ENCODE measurements at regions not wholly inside any gene's neighbourhood (a gene's known extent, or its start where the extent isn't known, plus 50 kb on each side); places are given as distances from the start of the nearest gene placed in this dataset.
"Not testable (repeated sequence)": the region's sequence is repeated elsewhere in the genome, so short reads cannot be mapped to it uniquely, and the experiment has no call there.

DNA sequence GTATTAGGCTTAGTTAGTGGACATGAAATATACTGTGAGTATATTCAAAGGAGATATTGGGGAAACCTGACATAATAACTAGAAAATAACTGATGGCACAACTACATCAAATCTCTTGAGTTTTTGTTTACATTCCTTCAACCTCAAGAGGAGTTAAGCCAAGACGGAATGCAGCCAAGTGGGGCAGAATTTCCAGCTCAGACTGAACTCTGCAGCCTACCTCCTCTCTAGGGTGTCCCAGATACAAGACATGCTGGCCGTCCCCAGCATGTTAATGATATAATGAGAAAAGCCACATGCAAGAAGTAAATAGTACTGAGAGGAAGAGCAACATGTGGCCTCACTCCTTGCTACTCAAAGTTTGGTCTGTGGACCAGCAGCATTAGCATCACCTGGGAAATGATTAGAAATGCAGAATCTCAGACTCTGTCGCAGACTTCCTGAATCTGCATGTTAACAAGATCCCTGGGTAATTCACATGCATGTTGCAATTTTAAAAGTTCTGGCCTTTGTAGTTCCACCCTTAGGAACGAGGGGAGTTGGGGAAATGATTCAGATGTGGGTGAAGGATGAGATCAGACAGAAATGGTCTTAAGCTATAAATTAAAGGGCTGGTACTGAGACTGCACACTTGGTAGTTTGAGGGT is 118.4 kb upstream of the CACUL1 start:
- H3K9me3 ChIP-seq (ENCODE audit: control insufficient read depth in 1 of 2, low read length in 2 of 2) = peaks cover 0 to 3% of the 10 kb centered on the region in 2 donors
- H3K36me3 ChIP-seq (ENCODE audit: control insufficient read depth in 1 of 2, insufficient read depth in 2 of 2, low read length in 2 of 2) = no peaks in the 10 kb centered on the region
- no peaks in the 10 kb centered on the region for H3K4me1 ChIP-seq (ENCODE audit: control insufficient read depth in 1 of 2, insufficient read depth in 2 of 2, low read length in 2 of 2)
- H3K27ac ChIP-seq (ENCODE audit: low read depth, low read length) = no peak overlapping the region
- H3K9ac ChIP-seq (ENCODE audit: low read depth in 1 of 2, low read length in 2 of 2) = no peak overlapping the region
- H3K4me3 ChIP-seq (ENCODE audit: low read depth in 1 of 2, low read length in 2 of 2) = no peak overlapping the region
- H3K27me3 ChIP-seq (ENCODE audit: control insufficient read depth in 1 of 2, insufficient read depth in 2 of 2, low read length in 2 of 2) = peaks cover 0 to 8% of the 10 kb centered on the region in 2 donors

DNA sequence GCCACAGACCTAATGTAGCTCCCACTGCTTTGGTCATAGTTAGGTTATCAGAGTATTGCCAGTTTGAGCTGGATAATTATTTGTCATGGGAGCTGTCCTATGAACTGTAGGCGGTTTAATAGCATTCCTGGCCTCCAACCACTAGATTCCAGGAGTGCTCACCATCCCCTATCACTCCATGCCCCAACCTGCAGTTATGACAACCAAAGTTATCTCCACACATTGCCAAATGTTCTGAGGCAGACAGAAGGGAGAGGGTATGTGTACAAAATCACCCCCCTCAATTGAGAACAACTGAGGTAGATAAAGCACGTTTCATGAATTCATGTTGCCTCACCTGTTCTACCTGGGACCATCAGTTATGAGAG is 119.0 kb upstream of the CACUL1 start:
- H3K9ac ChIP-seq (ENCODE audit: low read depth in 1 of 2, low read length in 2 of 2) = no peak overlapping the region
- no peak overlapping the region for H3K27ac ChIP-seq (ENCODE audit: low read depth, low read length)
- H3K27me3 ChIP-seq (ENCODE audit: control insufficient read depth in 1 of 2, insufficient read depth in 2 of 2, low read length in 2 of 2) = peaks cover 0 to 8% of the 10 kb centered on the region in 2 donors
- no peaks in the 10 kb centered on the region for H3K36me3 ChIP-seq (ENCODE audit: control insufficient read depth in 1 of 2, insufficient read depth in 2 of 2, low read length in 2 of 2)
- no peaks in the 10 kb centered on the region for H3K4me1 ChIP-seq (ENCODE audit: control insufficient read depth in 1 of 2, insufficient read depth in 2 of 2, low read length in 2 of 2)
- no peak overlapping the region for H3K4me3 ChIP-seq (ENCODE audit: low read depth in 1 of 2, low read length in 2 of 2)
- H3K9me3 ChIP-seq (ENCODE audit: control insufficient read depth in 1 of 2, low read length in 2 of 2) = peaks cover 0 to 3% of the 10 kb centered on the region in 2 donors

GRCh38 chr10:118874171-118874570 is 119.4 kb upstream of the CACUL1 start:
- H3K4me1 ChIP-seq (ENCODE audit: control insufficient read depth in 1 of 2, insufficient read depth in 2 of 2, low read length in 2 of 2) = no peaks in the 10 kb centered on the region

DNA sequence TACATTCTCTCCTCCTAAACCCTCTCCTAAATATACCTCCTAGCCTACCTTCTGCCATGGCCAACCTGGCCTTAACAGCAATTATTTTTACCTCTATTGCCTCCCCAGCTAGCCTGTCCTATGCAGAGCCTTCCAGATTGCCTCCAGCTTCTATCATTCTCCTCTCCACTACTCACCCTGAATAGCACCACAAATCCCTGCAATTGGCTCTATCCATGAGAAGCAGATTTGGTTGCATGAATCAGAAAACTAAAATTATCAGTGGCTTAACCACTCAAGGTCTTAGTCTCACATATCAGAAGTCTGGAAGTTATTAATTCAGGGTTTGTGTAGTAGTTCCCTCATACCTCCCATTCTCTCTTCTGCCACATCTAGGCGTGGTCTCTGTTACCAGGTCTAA is 120.3 kb upstream of the CACUL1 start:
- Histone ChIP-seq H3K27me3 (ENCODE audit: control insufficient read depth in 1 of 2, insufficient read depth in 2 of 2, low read length in 2 of 2) (peaks cover 0 to 8% of the 10 kb centered on the region in 2 donors), H3K9ac (ENCODE audit: low read depth in 1 of 2, low read length in 2 of 2) (no peak overlapping the region), H3K4me1 (ENCODE audit: control insufficient read depth in 1 of 2, insufficient read depth in 2 of 2, low read length in 2 of 2) (no peaks in the 10 kb centered on the region), H3K27ac (ENCODE audit: low read depth, low read length) (no peak overlapping the region), H3K36me3 (ENCODE audit: control insufficient read depth in 1 of 2, insufficient read depth in 2 of 2, low read length in 2 of 2) (no peaks in the 10 kb centered on the region), H3K4me3 (ENCODE audit: low read depth in 1 of 2, low read length in 2 of 2) (no peak overlapping the region), H3K9me3 (ENCODE audit: control insufficient read depth in 1 of 2, low read length in 2 of 2) (peaks cover 0 to 3% of the 10 kb centered on the region in 2 donors)

More at GRCh38 chr10:118874171-118874570, 119.4 kb upstream of the CACUL1 start:
- no peak overlapping the region for H3K27ac ChIP-seq (ENCODE audit: low read depth, low read length)
- no peak overlapping the region for H3K4me3 ChIP-seq (ENCODE audit: low read depth in 1 of 2, low read length in 2 of 2)
- peaks cover 0 to 3% of the 10 kb centered on the region in 2 donors for H3K9me3 ChIP-seq (ENCODE audit: control insufficient read depth in 1 of 2, low read length in 2 of 2)
- no peaks in the 10 kb centered on the region for H3K36me3 ChIP-seq (ENCODE audit: control insufficient read depth in 1 of 2, insufficient read depth in 2 of 2, low read length in 2 of 2)
- H3K27me3 ChIP-seq (ENCODE audit: control insufficient read depth in 1 of 2, insufficient read depth in 2 of 2, low read length in 2 of 2) = peaks cover 0 to 8% of the 10 kb centered on the region in 2 donors
- H3K9ac ChIP-seq (ENCODE audit: low read depth in 1 of 2, low read length in 2 of 2) = no peak overlapping the region

DNA sequence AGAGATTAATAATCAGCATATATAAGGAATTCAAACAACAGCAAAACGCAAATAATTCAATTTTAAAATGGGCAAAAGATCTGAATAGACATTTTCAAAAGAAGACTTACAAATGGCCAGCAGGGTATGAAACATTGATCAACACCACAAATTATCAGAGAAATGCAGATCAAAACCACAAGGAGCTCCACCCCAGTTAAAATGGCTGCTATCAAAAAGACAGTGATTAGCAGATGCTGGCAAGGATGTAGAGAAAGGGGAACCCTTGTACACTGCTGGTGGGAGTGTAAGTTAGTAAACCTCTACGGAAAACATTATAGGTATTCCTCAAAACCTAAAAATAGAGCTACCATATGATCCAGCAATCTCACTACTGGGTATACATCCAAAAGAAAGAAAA is 128.0 kb upstream of the CACUL1 start:
- Histone ChIP-seq H3K36me3 (ENCODE audit: control insufficient read depth in 1 of 2, insufficient read depth in 2 of 2, low read length in 2 of 2) (no peaks in the 10 kb centered on the region), H3K4me3 (ENCODE audit: low read depth in 1 of 2, low read length in 2 of 2) (no peak overlapping the region), H3K9me3 (ENCODE audit: control insufficient read depth in 1 of 2, low read length in 2 of 2) (no peaks in the 10 kb centered on the region), H3K27ac (ENCODE audit: low read depth, low read length) (no peak overlapping the region), H3K27me3 (ENCODE audit: control insufficient read depth in 1 of 2, insufficient read depth in 2 of 2, low read length in 2 of 2) (no peaks in the 10 kb centered on the region), H3K9ac (ENCODE audit: low read depth in 1 of 2, low read length in 2 of 2) (no peak overlapping the region), H3K4me1 (ENCODE audit: control insufficient read depth in 1 of 2, insufficient read depth in 2 of 2, low read length in 2 of 2) (no peaks in the 10 kb centered on the region)

DNA sequence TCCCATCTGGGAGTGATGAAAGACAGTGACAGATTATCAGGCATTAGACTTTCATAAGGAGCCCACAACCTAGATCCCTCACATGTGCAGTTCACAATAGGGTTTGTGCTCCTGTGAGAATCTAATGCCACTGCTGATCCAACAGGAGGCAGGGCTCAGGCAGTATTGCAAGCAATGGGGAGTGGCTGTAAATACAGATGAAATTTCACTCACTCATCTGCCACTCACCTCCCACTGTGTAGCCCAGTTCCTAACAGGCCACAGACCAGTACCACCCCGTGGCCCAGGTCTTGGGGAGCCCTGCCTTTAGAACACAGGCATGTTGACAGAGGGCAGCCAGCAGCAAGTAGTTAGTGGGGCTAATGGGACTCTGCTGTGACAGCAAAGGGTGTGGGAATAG is 137.3 kb upstream of the NANOS1 start:
- H3K27ac ChIP-seq (ENCODE audit: low read depth, low read length) = no peak overlapping the region
- no peaks in the 10 kb centered on the region for H3K9me3 ChIP-seq (ENCODE audit: control insufficient read depth in 1 of 2, low read length in 2 of 2)
- H3K4me1 ChIP-seq (ENCODE audit: control insufficient read depth in 1 of 2, insufficient read depth in 2 of 2, low read length in 2 of 2) = no peaks in the 10 kb centered on the region
- H3K9ac ChIP-seq (ENCODE audit: low read depth in 1 of 2, low read length in 2 of 2) = no peak overlapping the region
- H3K27me3 ChIP-seq (ENCODE audit: control insufficient read depth in 1 of 2, insufficient read depth in 2 of 2, low read length in 2 of 2) = no peaks in the 10 kb centered on the region
- no peaks in the 10 kb centered on the region for H3K36me3 ChIP-seq (ENCODE audit: control insufficient read depth in 1 of 2, insufficient read depth in 2 of 2, low read length in 2 of 2)
- H3K4me3 ChIP-seq (ENCODE audit: low read depth in 1 of 2, low read length in 2 of 2) = no peak overlapping the region

GRCh38 chr10:118894891-118895290 is 134.6 kb upstream of the NANOS1 start:
- H3K27me3 ChIP-seq (ENCODE audit: control insufficient read depth in 1 of 2, insufficient read depth in 2 of 2, low read length in 2 of 2); H3K9ac ChIP-seq (ENCODE audit: low read depth in 1 of 2, low read length in 2 of 2); H3K36me3 ChIP-seq (ENCODE audit: control insufficient read depth in 1 of 2, insufficient read depth in 2 of 2, low read length in 2 of 2); H3K4me1 ChIP-seq (ENCODE audit: control insufficient read depth in 1 of 2, insufficient read depth in 2 of 2, low read length in 2 of 2); H3K9me3 ChIP-seq (ENCODE audit: control insufficient read depth in 1 of 2, low read length in 2 of 2); H3K27ac ChIP-seq (ENCODE audit: low read depth, low read length); H3K4me3 ChIP-seq (ENCODE audit: low read depth in 1 of 2, low read length in 2 of 2): not testable (repeated sequence)

- H3K9ac ChIP-seq (ENCODE audit: low read depth in 1 of 2, low read length in 2 of 2) = no peak overlapping the region
- no peaks in the 10 kb centered on the region for H3K4me1 ChIP-seq (ENCODE audit: control insufficient read depth in 1 of 2, insufficient read depth in 2 of 2, low read length in 2 of 2)
- no peaks in the 10 kb centered on the region for H3K27me3 ChIP-seq (ENCODE audit: control insufficient read depth in 1 of 2, insufficient read depth in 2 of 2, low read length in 2 of 2)
- no peak overlapping the region for H3K27ac ChIP-seq (ENCODE audit: low read depth, low read length)
- H3K9me3 ChIP-seq (ENCODE audit: control insufficient read depth in 1 of 2, low read length in 2 of 2) = peaks cover 0 to 4% of the 10 kb centered on the region in 2 donors
- H3K36me3 ChIP-seq (ENCODE audit: control insufficient read depth in 1 of 2, insufficient read depth in 2 of 2, low read length in 2 of 2) = no peaks in the 10 kb centered on the region
- H3K4me3 ChIP-seq (ENCODE audit: low read depth in 1 of 2, low read length in 2 of 2) = no peak overlapping the region
These were observed 128.9 kb upstream of the NANOS1 start for GRCh38 chr10:118900617-118901016.

DNA sequence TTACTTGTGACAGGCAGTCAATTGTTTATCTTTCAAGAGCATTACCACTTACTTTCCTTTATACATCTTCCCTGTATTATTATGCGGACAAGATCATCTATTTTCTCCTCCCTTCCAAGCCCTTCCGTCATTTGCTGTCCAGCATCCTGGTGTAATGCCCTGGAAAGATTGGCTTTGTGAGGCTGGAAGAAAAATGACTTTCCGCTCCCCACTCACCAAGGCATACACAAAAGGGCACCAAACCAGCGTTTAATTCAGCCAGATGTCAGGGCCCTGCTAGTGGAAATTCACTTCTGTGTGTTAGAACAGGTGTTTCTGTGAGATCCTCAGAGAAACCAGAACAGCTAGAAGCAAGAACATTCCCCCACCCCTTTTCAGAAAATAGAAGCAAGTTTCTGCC is 128.1 kb upstream of the NANOS1 start:
- no peaks in the 10 kb centered on the region for H3K27me3 ChIP-seq (ENCODE audit: control insufficient read depth in 1 of 2, insufficient read depth in 2 of 2, low read length in 2 of 2)
- no peaks in the 10 kb centered on the region for H3K4me1 ChIP-seq (ENCODE audit: control insufficient read depth in 1 of 2, insufficient read depth in 2 of 2, low read length in 2 of 2)
- peaks cover 0 to 4% of the 10 kb centered on the region in 2 donors for H3K9me3 ChIP-seq (ENCODE audit: control insufficient read depth in 1 of 2, low read length in 2 of 2)
- H3K36me3 ChIP-seq (ENCODE audit: control insufficient read depth in 1 of 2, insufficient read depth in 2 of 2, low read length in 2 of 2) = no peaks in the 10 kb centered on the region
- H3K27ac ChIP-seq (ENCODE audit: low read depth, low read length) = no peak overlapping the region
- H3K9ac ChIP-seq (ENCODE audit: low read depth in 1 of 2, low read length in 2 of 2) = no peak overlapping the region
- H3K4me3 ChIP-seq (ENCODE audit: low read depth in 1 of 2, low read length in 2 of 2) = no peak overlapping the region

DNA sequence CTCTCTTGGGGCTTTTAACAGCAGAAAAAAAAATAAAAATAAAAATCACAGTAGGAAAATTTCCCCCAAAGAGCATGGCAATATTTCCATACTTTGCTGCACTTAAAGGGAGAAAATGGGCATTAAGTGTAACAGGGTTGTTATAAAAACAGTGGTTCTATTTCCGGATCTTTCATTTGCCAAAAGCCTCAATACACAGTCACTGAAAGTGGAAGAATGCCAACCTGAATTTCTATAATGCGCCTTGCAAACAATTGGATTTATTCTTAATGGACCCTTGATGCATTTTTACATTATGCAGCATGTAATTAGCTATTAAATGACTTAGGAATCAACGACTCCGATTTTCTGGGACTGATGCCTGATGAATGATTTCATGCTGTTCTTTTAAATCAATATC is 127.6 kb upstream of the NANOS1 start:
- no peak overlapping the region for H3K4me3 ChIP-seq (ENCODE audit: low read depth in 1 of 2, low read length in 2 of 2)

DNA sequence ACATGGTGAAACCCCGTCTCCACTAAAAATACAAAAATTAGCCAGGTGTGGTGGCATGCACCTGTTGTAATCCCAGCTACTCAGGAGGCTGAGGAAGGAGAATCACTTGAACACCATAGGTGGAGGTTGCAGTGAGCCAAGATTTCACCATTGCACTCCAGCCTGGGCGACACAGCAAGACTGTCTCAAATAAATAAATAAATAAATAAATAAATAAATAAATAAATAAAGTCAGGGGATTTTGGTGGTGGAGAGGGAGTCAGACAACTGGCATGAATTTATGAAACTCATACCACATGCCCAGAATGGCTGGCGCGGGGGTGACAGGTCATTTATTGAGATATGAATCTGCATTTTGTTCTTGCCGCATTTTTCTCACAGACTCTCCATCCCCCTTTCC is 126.9 kb upstream of the NANOS1 start:
- not testable (repeated sequence) for H3K9me3 ChIP-seq (ENCODE audit: control insufficient read depth in 1 of 2, low read length in 2 of 2); H3K4me3 ChIP-seq (ENCODE audit: low read depth in 1 of 2, low read length in 2 of 2); H3K27ac ChIP-seq (ENCODE audit: low read depth, low read length); H3K9ac ChIP-seq (ENCODE audit: low read depth in 1 of 2, low read length in 2 of 2); H3K4me1 ChIP-seq (ENCODE audit: control insufficient read depth in 1 of 2, insufficient read depth in 2 of 2, low read length in 2 of 2); H3K27me3 ChIP-seq (ENCODE audit: control insufficient read depth in 1 of 2, insufficient read depth in 2 of 2, low read length in 2 of 2); H3K36me3 ChIP-seq (ENCODE audit: control insufficient read depth in 1 of 2, insufficient read depth in 2 of 2, low read length in 2 of 2)

More for the DNA sequence above, 127.6 kb upstream of the NANOS1 start:
- H3K36me3 ChIP-seq (ENCODE audit: control insufficient read depth in 1 of 2, insufficient read depth in 2 of 2, low read length in 2 of 2) = no peaks in the 10 kb centered on the region
- no peaks in the 10 kb centered on the region for H3K27me3 ChIP-seq (ENCODE audit: control insufficient read depth in 1 of 2, insufficient read depth in 2 of 2, low read length in 2 of 2)
- H3K4me1 ChIP-seq (ENCODE audit: control insufficient read depth in 1 of 2, insufficient read depth in 2 of 2, low read length in 2 of 2) = no peaks in the 10 kb centered on the region
- no peak overlapping the region for H3K27ac ChIP-seq (ENCODE audit: low read depth, low read length)
- peaks cover 0 to 4% of the 10 kb centered on the region in 2 donors for H3K9me3 ChIP-seq (ENCODE audit: control insufficient read depth in 1 of 2, low read length in 2 of 2)
- H3K9ac ChIP-seq (ENCODE audit: low read depth in 1 of 2, low read length in 2 of 2) = no peak overlapping the region
